Nephron (organoid): ENCODE measurements at regions not wholly inside any gene's neighbourhood (a gene's known extent, or its start where the extent isn't known, plus 50 kb on each side); places are given as distances from the start of the nearest gene placed in this dataset.
"Not testable (repeated sequence)": the region's sequence is repeated elsewhere in the genome, so short reads cannot be mapped to it uniquely, and the experiment has no call there.

Source experiments
- H3K27ac Mint-ChIP-seq, 3 experiments: 2 replicates each; pipeline ENCODE4 v1.8.0; 2020; ENCODE audit warnings: mixed read lengths in 3 of 3, mild to moderate bottlenecking in 2 of 3, moderate library complexity in 1 of 3
- H3K27me3 Mint-ChIP-seq: 2 replicates; pipeline ENCODE4 v1.8.0; 2021; ENCODE audit warnings: low read depth, mild to moderate bottlenecking, moderate library complexity, mixed read lengths
- H3K36me3 Mint-ChIP-seq: 2 replicates; pipeline ENCODE4 v1.8.0; 2020; ENCODE audit warnings: low read depth, mixed read lengths
- H3K4me1 Mint-ChIP-seq: 2 replicates; pipeline ENCODE4 v1.8.0; 2020; ENCODE audit warnings: mixed read lengths
- H3K4me3 Mint-ChIP-seq, 3 experiments: 2 replicates each; pipeline ENCODE4 v1.8.0; 2020; ENCODE audit warnings: mild to moderate bottlenecking in 3 of 3, mixed read lengths in 3 of 3, moderate library complexity in 2 of 3
- H3K9me3 Mint-ChIP-seq: 2 replicates; pipeline ENCODE4 v1.8.0; 2020; ENCODE audit warnings: mixed read lengths
- CTCF ChIP-seq, 3 experiments: fragments of 200-600 bp; sonication (generic); IDR thresholded peaks; one replicate each; pipeline ENCODE4 v1.5.0; 2021; ENCODE audit warnings: antibody characterized with exemption in 3 of 3; ENCODE audit not compliant: unreplicated experiment in 3 of 3

GRCh38 chr15:101876031-101876430 lies 64.0 kb downstream of the OR4F15 start:
- H3K4me1 Mint-ChIP-seq, H3K27me3 Mint-ChIP-seq, H3K9me3 Mint-ChIP-seq, H3K36me3 Mint-ChIP-seq, H3K27ac Mint-ChIP-seq, H3K4me3 Mint-ChIP-seq: not testable (repeated sequence)

DNA sequence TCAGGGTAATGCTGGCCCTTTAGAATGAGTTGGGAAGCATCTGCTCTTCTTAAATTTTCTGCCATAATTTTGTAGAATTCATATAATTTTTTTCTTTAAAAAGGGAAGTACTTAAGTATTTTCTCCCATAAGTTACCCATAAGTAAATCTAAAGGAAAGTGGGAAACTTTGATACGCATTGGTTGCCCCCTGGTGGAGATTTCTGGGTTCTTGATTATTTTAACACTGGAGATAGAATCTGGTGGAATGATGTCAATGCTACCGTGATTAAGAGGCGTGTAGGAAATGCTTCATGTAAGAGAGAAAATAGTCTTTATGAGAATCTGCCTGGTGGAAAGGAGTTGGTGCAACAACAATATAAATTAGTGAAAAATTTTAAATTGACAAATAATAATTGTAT lies 65.6 kb downstream of the OR4F15 start:
- peak in 2 of 3 experiments; percentile 29 to 43 for TF ChIP-seq CTCF (IDR thresholded peaks at IDR 0.05; ENCODE audit: unreplicated experiment in 3 of 3)
- H3K36me3 Mint-ChIP-seq, H3K27ac Mint-ChIP-seq, H3K9me3 Mint-ChIP-seq, H3K4me1 Mint-ChIP-seq, H3K27me3 Mint-ChIP-seq, H3K4me3 Mint-ChIP-seq: not testable (repeated sequence)

GRCh38 chr15:101912349-101913287 lies 100.6 kb downstream of the OR4F15 start:
- not testable (repeated sequence) for H3K4me1 Mint-ChIP-seq, H3K27me3 Mint-ChIP-seq, H3K36me3 Mint-ChIP-seq, H3K9me3 Mint-ChIP-seq, H3K27ac Mint-ChIP-seq, H3K4me3 Mint-ChIP-seq

GRCh38 chr15:101924554-101924953 lies 112.6 kb downstream of the OR4F15 start:
- H3K9me3 Mint-ChIP-seq, H3K36me3 Mint-ChIP-seq, H3K4me3 Mint-ChIP-seq, H3K4me1 Mint-ChIP-seq, H3K27me3 Mint-ChIP-seq, H3K27ac Mint-ChIP-seq: not testable (repeated sequence)

DNA sequence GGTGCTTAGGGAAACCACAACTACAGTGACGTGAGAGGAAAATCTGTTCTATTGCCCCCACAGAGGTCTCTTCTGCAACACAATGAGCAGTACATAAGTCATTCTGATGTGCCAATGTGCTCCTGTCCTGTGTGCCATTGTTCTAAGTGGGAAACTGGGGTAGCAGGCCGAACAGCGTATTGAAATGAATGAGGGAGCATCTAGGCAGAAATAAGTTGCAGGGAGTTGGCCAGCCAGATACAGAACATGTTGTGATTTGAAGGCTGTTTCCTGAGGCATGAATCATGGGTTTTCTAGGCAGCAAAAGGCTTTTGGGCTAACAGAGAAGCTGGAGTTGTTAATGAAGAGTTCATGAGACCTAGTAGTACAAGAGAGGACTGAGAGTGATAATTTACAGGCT lies 122.5 kb downstream of the OR4F15 start:
- H3K4me1 Mint-ChIP-seq, H3K27me3 Mint-ChIP-seq, H3K36me3 Mint-ChIP-seq, H3K9me3 Mint-ChIP-seq, H3K4me3 Mint-ChIP-seq, H3K27ac Mint-ChIP-seq: not testable (repeated sequence)

- H3K4me1 Mint-ChIP-seq, H3K4me3 Mint-ChIP-seq, H3K9me3 Mint-ChIP-seq, H3K27ac Mint-ChIP-seq, H3K27me3 Mint-ChIP-seq, H3K36me3 Mint-ChIP-seq: not testable (repeated sequence)
Observed at GRCh38 chr15:101937362-101937761, 125.4 kb downstream of the OR4F15 start.

DNA sequence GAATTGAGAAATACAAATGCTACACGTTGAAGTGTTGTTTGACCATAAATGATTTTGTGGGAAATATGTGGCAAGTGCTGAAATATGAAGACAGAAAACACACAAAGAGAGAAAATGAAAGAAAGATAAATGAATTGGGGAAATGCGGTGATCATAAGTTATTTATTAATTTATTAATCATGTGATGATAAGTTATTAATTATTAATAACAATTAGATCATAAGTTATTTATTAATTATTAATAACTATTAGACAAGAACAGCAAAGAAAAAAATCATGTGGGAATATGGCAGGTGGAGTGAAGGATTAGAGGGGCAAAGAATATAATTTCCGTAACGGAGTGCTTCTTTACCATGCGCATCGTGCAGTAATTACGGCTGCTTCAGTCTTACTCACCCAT lies 126.6 kb downstream of the OR4F15 start:
- not testable (repeated sequence) for H3K36me3 Mint-ChIP-seq, H3K27ac Mint-ChIP-seq, H3K27me3 Mint-ChIP-seq, H3K4me1 Mint-ChIP-seq, H3K9me3 Mint-ChIP-seq, H3K4me3 Mint-ChIP-seq

- H3K4me1 Mint-ChIP-seq, H3K36me3 Mint-ChIP-seq, H3K27ac Mint-ChIP-seq, H3K9me3 Mint-ChIP-seq, H3K27me3 Mint-ChIP-seq, H3K4me3 Mint-ChIP-seq: not testable (repeated sequence)
Observed at GRCh38 chr15:101945896-101946295, 133.9 kb downstream of the OR4F15 start.

DNA sequence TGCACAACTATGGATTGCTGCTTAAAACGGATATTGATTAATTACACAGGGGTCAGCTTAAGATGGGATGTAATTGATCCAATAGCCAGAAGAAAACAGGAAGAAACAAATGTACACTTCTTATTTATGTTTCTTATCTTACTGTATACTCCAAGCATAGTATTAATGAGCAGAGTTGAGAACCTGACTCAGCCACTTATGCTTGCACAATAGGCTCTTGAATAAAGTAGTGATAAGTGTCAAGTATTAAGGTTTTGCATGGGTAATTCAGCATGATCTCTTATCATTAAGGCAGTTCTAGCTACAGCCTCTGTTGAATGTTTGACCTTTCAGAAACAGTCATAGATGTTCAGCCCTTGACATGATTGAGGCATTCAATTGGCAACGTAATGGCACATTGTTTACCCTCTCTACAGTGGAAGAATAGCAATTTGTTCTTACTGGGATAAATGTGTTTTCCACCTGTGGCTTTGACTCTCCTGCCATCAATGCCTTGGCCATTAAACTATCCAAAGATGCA lies 136.5 kb downstream of the OR4F15 start:
- H3K27ac Mint-ChIP-seq, H3K4me1 Mint-ChIP-seq, H3K4me3 Mint-ChIP-seq, H3K27me3 Mint-ChIP-seq, H3K36me3 Mint-ChIP-seq, H3K9me3 Mint-ChIP-seq: not testable (repeated sequence)

DNA sequence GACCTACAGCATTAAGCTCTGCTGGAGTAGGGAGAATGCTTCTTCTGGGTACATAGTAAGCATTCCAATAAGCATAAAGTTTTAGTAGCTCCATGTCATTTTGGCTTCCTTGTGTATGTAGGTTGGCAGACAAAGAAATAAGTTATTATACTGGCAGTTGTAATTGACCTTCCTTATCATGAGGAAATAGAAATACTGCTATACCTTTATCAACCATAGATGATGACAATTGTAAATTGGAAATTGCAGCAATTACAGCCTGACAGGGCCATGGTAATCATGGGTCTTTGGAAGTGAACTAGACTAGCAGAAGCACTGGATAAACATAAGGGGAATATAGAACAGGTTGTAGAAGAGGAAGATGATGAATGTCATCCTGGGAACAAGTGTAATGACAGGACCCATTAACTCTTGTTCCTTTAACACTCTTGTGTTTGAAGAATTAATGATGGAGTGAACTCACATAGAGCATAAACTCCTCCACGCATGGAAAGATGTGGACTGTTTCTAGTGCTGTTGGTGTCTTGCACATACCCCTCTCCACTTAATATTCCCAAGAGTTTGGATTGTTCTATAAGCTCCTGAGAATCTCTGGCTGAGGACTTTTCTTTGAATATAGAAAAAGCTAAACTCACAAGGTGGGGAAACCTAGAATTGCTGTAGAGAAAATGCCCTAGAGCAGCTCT lies 137.5 kb downstream of the OR4F15 start:
- not testable (repeated sequence) for H3K9me3 Mint-ChIP-seq, H3K4me3 Mint-ChIP-seq, H3K27ac Mint-ChIP-seq, H3K4me1 Mint-ChIP-seq, H3K27me3 Mint-ChIP-seq, H3K36me3 Mint-ChIP-seq

DNA sequence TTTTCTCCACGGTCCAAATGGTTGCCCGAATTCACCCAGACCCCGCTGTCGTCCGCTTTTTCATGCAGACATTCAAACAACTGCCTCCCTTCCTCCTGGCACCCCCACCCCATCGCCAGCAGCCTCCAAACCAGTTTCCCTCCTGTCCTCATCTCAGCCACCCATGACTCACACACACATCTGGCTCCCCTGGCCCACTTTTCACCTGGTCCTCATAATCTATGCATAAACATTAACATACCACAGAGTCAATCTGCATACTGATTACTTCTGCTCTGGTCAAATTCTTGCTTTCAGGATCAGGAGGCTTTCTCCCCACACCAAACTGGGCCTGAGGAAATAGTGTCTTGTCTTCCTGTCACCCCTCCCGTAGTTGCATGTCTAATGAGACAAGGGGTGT lies 142.0 kb downstream of the OR4F15 start:
- H3K4me1 Mint-ChIP-seq, H3K9me3 Mint-ChIP-seq, H3K4me3 Mint-ChIP-seq: not testable (repeated sequence)

GRCh38 chr15:101955840-101956239 lies 143.8 kb downstream of the OR4F15 start:
- H3K36me3 Mint-ChIP-seq, H3K27ac Mint-ChIP-seq, H3K4me1 Mint-ChIP-seq, H3K9me3 Mint-ChIP-seq, H3K4me3 Mint-ChIP-seq, H3K27me3 Mint-ChIP-seq: not testable (repeated sequence)

More for the DNA sequence above, 142.0 kb downstream of the OR4F15 start:
- H3K27me3 Mint-ChIP-seq, H3K27ac Mint-ChIP-seq, H3K36me3 Mint-ChIP-seq: not testable (repeated sequence)

GRCh38 chr15:101958656-101959055 lies 146.7 kb downstream of the OR4F15 start:
- not testable (repeated sequence) for H3K36me3 Mint-ChIP-seq, H3K27me3 Mint-ChIP-seq, H3K9me3 Mint-ChIP-seq, H3K4me1 Mint-ChIP-seq, H3K27ac Mint-ChIP-seq
- peak overlapping the region in 2 of 3 experiments; percentile 40 to 45 for H3K4me3 Mint-ChIP-seq

GRCh38 chr15:101961263-101961662 lies 149.3 kb downstream of the OR4F15 start:
- not testable (repeated sequence) for H3K27ac Mint-ChIP-seq, H3K9me3 Mint-ChIP-seq, H3K4me1 Mint-ChIP-seq, H3K36me3 Mint-ChIP-seq, H3K27me3 Mint-ChIP-seq, H3K4me3 Mint-ChIP-seq
